IMR-90 (cell line): ENCODE measurements at regions not wholly inside any gene's neighbourhood (a gene's known extent, or its start where the extent isn't known, plus 50 kb on each side); places are given as distances from the start of the nearest gene placed in this dataset.

Experiments
- ATAC-seq: fragments of 200-7000 bp; cut with Tn5 transposase; 2 replicates; pipeline ENCODE4 v1.9.1; 2020; ENCODE audit warnings: low read depth, mild to moderate bottlenecking, moderate library complexity
- BruUV-seq: library from RNA; stranded (reverse); fragments of 400-500 nt; replicated peaks from 2 replicates; lab custom pipeline; 2021; lab: Mats Ljungman, UMichigan
- CTCF ChIA-PET: fragments of 300-600 bp; formaldehyde crosslinking; extraction: SDS; loops from one replicate; lab custom pipeline; 2021; ENCODE audit warnings: antibody characterized with exemption; lab: Yijun Ruan, JAX
- POLR2A ChIA-PET: fragments of 300-600 bp; sonication (Branson Sonifier 250); formaldehyde crosslinking; loops from one replicate; lab custom pipeline; 2022; ENCODE audit warnings: antibody characterized with exemption; ENCODE audit not compliant: unreplicated experiment; lab: Charles Lee
- DNase-seq: peaks from one replicate; pipeline ENCODE4 v3.0.0; 2013
- H2AFZ ChIP-seq: replicated peaks from 2 replicates; pipeline ENCODE3; 2013; ENCODE audit warnings: low read length, mild to moderate bottlenecking; ENCODE audit not compliant: poor library complexity
- H2AK5ac ChIP-seq: 2 replicates; pipeline ENCODE4 v1.6.1; 2013; ENCODE audit warnings: low read depth, low read length, inconsistent platforms
- H2AK9ac ChIP-seq: replicated peaks from 2 replicates; pipeline ENCODE3; 2013; ENCODE audit warnings: mild to moderate bottlenecking, low read depth, low read length, moderate library complexity; ENCODE audit not compliant: poor library complexity
- H2BK120ac ChIP-seq: 2 replicates; pipeline ENCODE4 v1.6.1; 2013; ENCODE audit warnings: low read depth, low read length, inconsistent platforms
- H2BK15ac ChIP-seq: 3 replicates; pipeline ENCODE4 v1.6.1; 2013; ENCODE audit warnings: low read depth, low read length, inconsistent platforms
- H2BK20ac ChIP-seq: 2 replicates; pipeline ENCODE4 v1.6.1; 2013; ENCODE audit warnings: low read depth, mild to moderate bottlenecking, inconsistent platforms, low read length, moderate library complexity
- H2BK5ac ChIP-seq: 2 replicates; pipeline ENCODE4 v1.6.1; 2013; ENCODE audit warnings: mild to moderate bottlenecking, low read depth, low read length, inconsistent platforms; ENCODE audit not compliant: poor library complexity, severe bottlenecking
- H3K14ac ChIP-seq: replicated peaks from 2 replicates; pipeline ENCODE4 v1.6.1; 2013; ENCODE audit warnings: low read depth, low read length, inconsistent platforms
- H3K18ac ChIP-seq: 2 replicates; pipeline ENCODE4 v1.6.1; 2013; ENCODE audit warnings: low read depth, low read length, control low read depth
- H3K23ac ChIP-seq: 2 replicates; pipeline ENCODE4 v1.6.1; 2013; ENCODE audit warnings: low read depth, low read length, inconsistent platforms
- H3K27ac ChIP-seq: 2 replicates; pipeline ENCODE4 v1.5.1; 2013; ENCODE audit warnings: mild to moderate bottlenecking, control low read depth, low read length; ENCODE audit not compliant: insufficient read depth
- H3K27me3 ChIP-seq: 2 replicates; pipeline ENCODE4 v1.6.1; 2013; ENCODE audit warnings: low read length; ENCODE audit not compliant: control insufficient read depth, insufficient read depth
- H3K36me3 ChIP-seq: 2 replicates; pipeline ENCODE4 v1.6.1; 2013; ENCODE audit warnings: low read length, mixed read lengths; ENCODE audit not compliant: control insufficient read depth, insufficient read depth
- H3K4ac ChIP-seq: 2 replicates; pipeline ENCODE4 v1.6.1; 2013; ENCODE audit warnings: low read depth, low read length, inconsistent platforms
- H3K4me1 ChIP-seq: 2 replicates; pipeline ENCODE4 v1.6.1; 2013; ENCODE audit warnings: low read length, mixed read lengths; ENCODE audit not compliant: control insufficient read depth, insufficient read depth
- H3K4me2 ChIP-seq: 2 replicates; pipeline ENCODE4 v1.6.1; 2013; ENCODE audit warnings: low read depth, mild to moderate bottlenecking, control low read depth, low read length, moderate library complexity
- H3K4me3 ChIP-seq: 2 replicates; pipeline ENCODE4 v1.5.1; 2013; ENCODE audit warnings: low read depth, mild to moderate bottlenecking, control low read depth, low read length, moderate library complexity; ENCODE audit not compliant: insufficient read depth
- H3K56ac ChIP-seq: 2 replicates; pipeline ENCODE4 v1.6.1; 2013; ENCODE audit warnings: low read length, inconsistent platforms; ENCODE audit not compliant: insufficient read depth; ENCODE audit errors: extremely low read depth
- H3K79me1 ChIP-seq, 2 experiments: 2 replicates each; pipeline ENCODE4 v1.6.1; 2013; ENCODE audit warnings: low read length in 2 of 2, inconsistent platforms in 1 of 2, low read depth in 1 of 2
- H3K9ac ChIP-seq: 2 replicates; pipeline ENCODE4 v1.6.1; 2013; ENCODE audit warnings: low read depth, low read length, control low read depth
- H3K9me1 ChIP-seq: 2 replicates; pipeline ENCODE4 v1.6.1; 2013; ENCODE audit warnings: low read length, inconsistent platforms; ENCODE audit not compliant: insufficient read depth
- H3K9me3 ChIP-seq: 2 replicates; pipeline ENCODE4 v1.6.1; 2013; ENCODE audit warnings: low read length; ENCODE audit not compliant: control insufficient read depth, insufficient read depth
- H4K20me1 ChIP-seq: 2 replicates; pipeline ENCODE4 v1.6.1; 2013; ENCODE audit warnings: low read length, inconsistent platforms; ENCODE audit not compliant: insufficient read depth
- H4K5ac ChIP-seq: 2 replicates; pipeline ENCODE4 v1.6.1; 2013; ENCODE audit warnings: mild to moderate bottlenecking, low read depth, low read length, control low read depth
- H4K8ac ChIP-seq, 2 experiments: 2 replicates each; pipeline ENCODE4 v1.6.1; 2013; ENCODE audit warnings: low read depth in 2 of 2, low read length in 2 of 2, control low read depth in 1 of 2, inconsistent platforms in 1 of 2
- H4K91ac ChIP-seq: 2 replicates; pipeline ENCODE4 v1.6.1; 2013; ENCODE audit warnings: low read depth, low read length, inconsistent platforms; ENCODE audit not compliant: insufficient read depth
- BHLHE40 ChIP-seq: fragments of 150-350 bp; IDR thresholded peaks from 2 replicates; pipeline ENCODE4 v1.6.1; 2016; ENCODE audit warnings: mild to moderate bottlenecking, low read depth, low read length
- CEBPB ChIP-seq: IDR thresholded peaks from 2 replicates; pipeline ENCODE4 v1.6.1; 2012; ENCODE audit warnings: low read depth, low read length, improper control_type of control experiment
- CHD1 ChIP-seq: IDR thresholded peaks from 2 replicates; pipeline ENCODE4 v1.6.1; 2012; ENCODE audit warnings: low read depth, low read length, improper control_type of control experiment
- CTCF ChIP-seq: conservative IDR thresholded peaks from 2 replicates; pipeline ENCODE4 v1.5.1; 2012; ENCODE audit warnings: mild to moderate bottlenecking, low read depth, low read length, improper control_type of control experiment
- ELK1 ChIP-seq: fragments of 150-350 bp; IDR thresholded peaks from 2 replicates; pipeline ENCODE4 v1.6.1; 2016; ENCODE audit warnings: low read depth, mild to moderate bottlenecking, low read length, moderate library complexity, borderline replicate concordance
- FOS ChIP-seq: fragments of 150-350 bp; IDR thresholded peaks from 2 replicates; pipeline ENCODE4 v1.6.1; 2016; ENCODE audit warnings: low read depth, low read length
- MAFK ChIP-seq: IDR thresholded peaks from 2 replicates; pipeline ENCODE4 v1.6.1; 2012; ENCODE audit warnings: low read depth, low read length, improper control_type of control experiment
- MAZ ChIP-seq: IDR thresholded peaks from 2 replicates; pipeline ENCODE4 v1.6.1; 2012; ENCODE audit warnings: low read depth, mild to moderate bottlenecking, low read length, improper control_type of control experiment, moderate library complexity, borderline replicate concordance
- MXI1 ChIP-seq: IDR thresholded peaks from 2 replicates; pipeline ENCODE4 v1.6.1; 2012; ENCODE audit warnings: low read depth, mild to moderate bottlenecking, low read length, moderate library complexity, borderline replicate concordance
- NFE2L2 ChIP-seq: fragments of 150-350 bp; IDR thresholded peaks from 2 replicates; pipeline ENCODE4 v1.6.1; 2016; ENCODE audit warnings: low read depth, mild to moderate bottlenecking, low read length
- POLR2A ChIP-seq: IDR thresholded peaks from 2 replicates; pipeline ENCODE4 v1.6.1; 2012; ENCODE audit warnings: mild to moderate bottlenecking, low read depth, low read length
- RAD21 ChIP-seq: IDR thresholded peaks from 2 replicates; pipeline ENCODE4 v1.6.1; 2012; ENCODE audit warnings: low read length, improper control_type of control experiment
- RCOR1 ChIP-seq: IDR thresholded peaks from 2 replicates; pipeline ENCODE4 v1.6.1; 2012; ENCODE audit warnings: mild to moderate bottlenecking, low read length, improper control_type of control experiment; ENCODE audit not compliant: insufficient replicate concordance
- RFX5 ChIP-seq: IDR thresholded peaks from 2 replicates; pipeline ENCODE4 v1.8.0; 2012; ENCODE audit warnings: low read depth, mild to moderate bottlenecking, low read length, moderate library complexity
- SMC3 ChIP-seq: fragments of 150-350 bp; IDR thresholded peaks from 2 replicates; pipeline ENCODE4 v1.6.1; 2016; ENCODE audit warnings: low read depth, mild to moderate bottlenecking, antibody characterized with exemption, low read length, moderate library complexity
- USF2 ChIP-seq: fragments of 150-350 bp; IDR thresholded peaks from 2 replicates; pipeline ENCODE4 v1.6.1; 2017; ENCODE audit warnings: mild to moderate bottlenecking, antibody characterized with exemption, low read length, low read depth
- WGBS, 2 experiments: methylation state at CpG; one replicate each; pipeline versions ENCODE4 v1.1.5 to v1.1.7; 2013; ENCODE audit warnings: missing lambda C conversion rate in 2 of 2; ENCODE audit not compliant: insufficient read length in 1 of 2; ENCODE audit errors: extremely low coverage in 2 of 2; 5-methylcytosine and 5-hydroxymethylcytosine counted together
- dilution Hi-C: fragments of 300-500 bp; cut with HindIII; formaldehyde crosslinking; loops from one replicate; pipeline ENCODE4 v1.14.3; 2018; ENCODE audit warnings: low sequenced_read_pairs; ENCODE audit not compliant: unreplicated experiment
- in situ Hi-C: fragments of 300-500 bp; cut with MboI; formaldehyde crosslinking; loops from 3 replicates; pipeline ENCODE4 v1.14.3; 2019; ENCODE audit warnings: low sequenced_read_pairs, inconsistent platforms, mixed read lengths
- intact Hi-C: fragments of 100-400 bp; cut with micrococcal nuclease; formaldehyde crosslinking; loops from 2 replicates; pipeline ENCODE4 v1.10.0; 2022

- Histone ChIP-seq H3K4me2 (no peak overlapping the region), H2AK9ac (no peak overlapping the region), H3K9me3 (peaks cover 15% of the 10 kb centered on the region), H3K23ac (no peak overlapping the region), H4K20me1 (no peaks in the 10 kb centered on the region), H3K14ac (no peak overlapping the region), H2BK5ac (no peak overlapping the region), H4K8ac (no peak overlapping the region), H3K9me1 (no peaks in the 10 kb centered on the region), H3K18ac (no peak overlapping the region), H3K4ac (no peak overlapping the region), H3K4me3 (no peak overlapping the region), H3K4me1 (no peaks in the 10 kb centered on the region), H2BK120ac (no peak overlapping the region), H2BK15ac (no peak overlapping the region), H3K36me3 (no peaks in the 10 kb centered on the region), H4K91ac (no peak overlapping the region), H3K9ac (no peak overlapping the region), H2BK20ac (no peak overlapping the region), H3K27me3 (no peaks in the 10 kb centered on the region), H4K5ac (no peak overlapping the region), H3K56ac (no peak overlapping the region), H3K27ac (no peak overlapping the region), H2AFZ (no peak overlapping the region), H3K79me1 (no peaks in the 10 kb centered on the region), H2AK5ac (no peak overlapping the region)
- in situ Hi-C loops (no loop called here), intact Hi-C loops (no loop called here), dilution Hi-C loops (no loop called here)
- no TSS peak for BruUV-seq
- ChIA-PET POLR2A (no interaction called here), CTCF (no interaction called here)
- DNase-seq (no peak), ATAC-seq (no peak)
- WGBS, 2 experiments: 73% methylated on average over 3 of the region's 13 CpGs; no CpG with 5 or more reads in 1 of the 2 experiments
- no peak for TF ChIP-seq RAD21
- no peak for TF ChIP-seq USF2
- no peak for TF ChIP-seq CHD1
- TF ChIP-seq ELK1: no peak
- TF ChIP-seq SMC3: no peak
- no peak for TF ChIP-seq NFE2L2
- no peak for TF ChIP-seq MAFK
- TF ChIP-seq MXI1: no peak
- TF ChIP-seq MAZ: no peak
- no peak for TF ChIP-seq POLR2A
- no peak for TF ChIP-seq CTCF
- TF ChIP-seq CEBPB: no peak
- no peak for TF ChIP-seq RCOR1
- TF ChIP-seq FOS: no peak
- no peak for TF ChIP-seq BHLHE40
- TF ChIP-seq RFX5: no peak
Measured at GRCh38 chr6:170193326-170193821, 97.5 kb downstream of the DLL1 start.
